ENCODE measurements at regions not wholly inside any gene's neighbourhood (a gene's known extent, or its start where the extent isn't known, plus 50 kb on each side); places are given as distances from the start of the nearest gene placed in this dataset.

GRCh38 chr10:121237718-121238117 is 360.5 kb downstream of the FGFR2 start:
- intact Hi-C loops (cut with DNase I) = no loop called here
- TF ChIP-seq POLR2A (IDR thresholded peaks at IDR 0.05) (no peak), CTCF (IDR thresholded peaks at IDR 0.05) (no peak)
- WGBS, 4 donors = 75 to 83% (median 81%) methylated on average over 2 of the region's 2 CpGs
- Histone ChIP-seq H3K36me3 (replicated peaks in 1 of 2) (no peaks in the 10 kb centered on the region), H3K27me3 (no peaks in the 10 kb centered on the region), H3K27ac (no peak overlapping the region), H3K4me3 (no peak overlapping the region), H3K4me1 (replicated peaks in 1 of 2) (no peaks in the 10 kb centered on the region), H3K9me3 (replicated peaks in 1 of 3) (no peaks in the 10 kb centered on the region)
- no peak for DNase-seq

GRCh38 chr10:121240011-121240410 is 358.2 kb downstream of the FGFR2 start:
- Histone ChIP-seq H3K4me1 (replicated peaks in 1 of 2) (no peaks in the 10 kb centered on the region), H3K36me3 (replicated peaks in 1 of 2) (no peaks in the 10 kb centered on the region), H3K4me3 (no peak overlapping the region), H3K27me3 (no peaks in the 10 kb centered on the region), H3K9me3 (replicated peaks in 1 of 3) (no peaks in the 10 kb centered on the region), H3K27ac (no peak overlapping the region)
- intact Hi-C loops (cut with DNase I) = no loop called here
- WGBS, 4 donors = 70 to 78% (median 76%) methylated on average over 4 of the region's 4 CpGs
- DNase-seq = no peak
- TF ChIP-seq CTCF (IDR thresholded peaks at IDR 0.05) (no peak), POLR2A (IDR thresholded peaks at IDR 0.05) (no peak)

- H3K9me3 ChIP-seq (replicated peaks in 1 of 3) = no peaks in the 10 kb centered on the region
- TF ChIP-seq CTCF (IDR thresholded peaks at IDR 0.05) (no peak), POLR2A (IDR thresholded peaks at IDR 0.05) (no peak)
These were observed 357.7 kb downstream of the FGFR2 start for GRCh38 chr10:121240556-121240955.

GRCh38 chr10:121241337-121241736 is 356.9 kb downstream of the FGFR2 start:
- 90 to 93% (median 92%) methylated on average over 7 of the region's 7 CpGs for WGBS, 4 donors
- no peak for TF ChIP-seq POLR2A (IDR thresholded peaks at IDR 0.05)
- no peak for TF ChIP-seq CTCF (IDR thresholded peaks at IDR 0.05)

More at GRCh38 chr10:121240556-121240955, 357.7 kb downstream of the FGFR2 start:
- Histone ChIP-seq H3K36me3 (replicated peaks in 1 of 2) (no peaks in the 10 kb centered on the region), H3K4me1 (replicated peaks in 1 of 2) (no peaks in the 10 kb centered on the region), H3K27me3 (no peaks in the 10 kb centered on the region), H3K27ac (no peak overlapping the region), H3K4me3 (no peak overlapping the region)
- intact Hi-C loops (cut with DNase I) = no loop called here
- no peak for DNase-seq
- WGBS, 4 donors = 82 to 90% (median 86%) methylated on average over 2 of the region's 2 CpGs

More at GRCh38 chr10:121241337-121241736, 356.9 kb downstream of the FGFR2 start:
- H3K36me3 ChIP-seq (replicated peaks in 1 of 2) = no peaks in the 10 kb centered on the region
- no peak overlapping the region for H3K27ac ChIP-seq
- no peaks in the 10 kb centered on the region for H3K4me1 ChIP-seq (replicated peaks in 1 of 2)
- DNase-seq = no peak
- H3K4me3 ChIP-seq = no peak overlapping the region
- intact Hi-C loops (cut with DNase I) = no loop called here
- H3K9me3 ChIP-seq (replicated peaks in 1 of 3) = no peaks in the 10 kb centered on the region
- H3K27me3 ChIP-seq = no peaks in the 10 kb centered on the region
